GM21423 (cell line): ENCODE measurements at regions not wholly inside any gene's neighbourhood (a gene's known extent, or its start where the extent isn't known, plus 50 kb on each side); places are given as distances from the start of the nearest gene placed in this dataset.

Source experiments
- ATAC-seq: cut with Tn5 transposase; IDR thresholded peaks from one replicate; pipeline ENCODE4 v1.9.1; 2021; ENCODE audit warnings: mild to moderate bottlenecking, moderate library complexity; ENCODE audit not compliant: unreplicated experiment

- ATAC-seq = no peak
These were observed 172.3 kb upstream of the IER5L start for GRCh38 chr9:129350143-129350935.

- no peak for ATAC-seq
These were observed 171.5 kb upstream of the IER5L start for GRCh38 chr9:129349665-129349947.

- no peak for ATAC-seq
These were observed 171.0 kb upstream of the IER5L start for GRCh38 chr9:129348890-129349664.

- ATAC-seq = no peak
These were observed 169.5 kb upstream of the IER5L start for GRCh38 chr9:129347316-129348120.

- no peak for ATAC-seq
These were observed 168.0 kb upstream of the IER5L start for GRCh38 chr9:129346046-129346445.

- ATAC-seq = no peak
These were observed 166.8 kb upstream of the IER5L start for GRCh38 chr9:129344641-129345495.

- ATAC-seq = no peak
These were observed 165.6 kb upstream of the IER5L start for GRCh38 chr9:129343424-129344375.

GRCh38 chr9:129342591-129343423 lies 164.7 kb upstream of the IER5L start:
- ATAC-seq = no peak

- ATAC-seq = no peak
These were observed 163.9 kb upstream of the IER5L start for GRCh38 chr9:129341987-129342348.

- ATAC-seq = no peak
These were observed 163.3 kb upstream of the IER5L start for GRCh38 chr9:129341171-129341986.

GRCh38 chr9:129340427-129341170 lies 162.5 kb upstream of the IER5L start:
- no peak for ATAC-seq

GRCh38 chr9:129339539-129340157 lies 161.6 kb upstream of the IER5L start:
- ATAC-seq = no peak

GRCh38 chr9:129338724-129339430 lies 160.8 kb upstream of the IER5L start:
- ATAC-seq = no peak

GRCh38 chr9:129337336-129338140 lies 159.5 kb upstream of the IER5L start:
- no peak for ATAC-seq

- ATAC-seq = peak; percentile 49
These were observed 158.7 kb upstream of the IER5L start for GRCh38 chr9:129336601-129337331.
